NCI-H1694 treated with DMSO at 0.1 percent for 48 hours (cell line): ENCODE measurements at regions not wholly inside any gene's neighbourhood (a gene's known extent, or its start where the extent isn't known, plus 50 kb on each side); places are given as distances from the start of the nearest gene placed in this dataset.

Source experiments
- DNase-seq: peaks from one replicate; lab custom pipeline; 2025; lab: John Stamatoyannopoulos, UW

DNA sequence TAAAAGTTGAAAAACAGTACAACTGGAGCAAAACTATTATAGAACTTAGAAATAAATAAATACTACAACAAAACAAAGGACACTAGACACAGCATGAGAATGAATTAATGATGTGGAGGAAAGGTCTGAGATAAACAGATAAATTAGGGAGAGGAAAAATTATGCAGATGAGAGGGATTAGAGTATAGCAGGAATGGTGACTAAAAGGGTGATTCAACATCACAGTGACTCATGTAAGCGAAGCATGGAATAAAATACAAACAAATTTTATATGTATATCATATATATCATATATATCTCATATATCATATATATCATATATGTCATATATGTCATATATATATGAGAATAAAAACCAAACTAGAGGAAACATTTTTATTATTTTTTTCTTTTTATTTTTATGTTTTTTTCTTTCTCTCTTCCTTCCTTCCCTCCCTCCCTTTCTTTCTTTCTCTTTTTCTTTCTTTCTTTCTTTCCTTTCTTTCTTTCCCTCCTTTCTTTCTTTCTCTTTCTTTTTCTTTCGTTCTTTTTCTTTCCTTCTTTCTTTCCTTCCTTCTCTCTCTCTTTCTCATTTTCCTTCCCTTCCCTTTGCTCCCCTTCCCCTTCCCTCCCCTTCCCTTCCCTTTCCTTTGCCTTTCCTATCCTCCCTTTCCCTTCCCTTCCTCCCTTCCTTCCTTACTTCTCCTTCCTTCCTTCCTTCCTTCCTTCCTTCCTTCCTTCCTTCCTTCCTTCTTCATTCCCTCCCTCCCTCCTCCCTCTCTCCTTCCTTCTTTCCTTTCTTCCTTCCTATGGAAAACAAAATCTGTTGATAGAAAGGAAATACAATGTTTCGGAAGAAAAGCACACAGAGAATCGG lies 1014.6 kb downstream of the GRIK2 start:
- no peak for DNase-seq

DNA sequence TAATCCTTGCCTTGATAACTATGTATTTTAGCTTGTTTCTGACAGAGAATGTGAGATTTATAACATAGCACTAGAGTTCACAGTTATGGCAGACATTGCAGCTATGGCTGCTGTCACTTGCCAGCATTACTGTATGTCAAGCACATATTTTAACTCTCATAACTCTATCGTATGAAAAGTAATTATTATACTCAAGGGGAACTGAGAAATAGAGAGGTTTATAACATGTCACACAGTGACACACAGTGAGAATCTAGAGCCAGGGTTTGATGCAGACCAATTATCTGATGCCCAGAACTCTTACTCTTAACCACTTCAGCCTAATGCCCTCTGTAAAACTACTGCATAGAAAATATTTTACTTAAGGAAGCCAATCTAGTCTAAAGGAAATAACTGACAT lies 1012.4 kb downstream of the GRIK2 start:
- DNase-seq, result no peak

DNA sequence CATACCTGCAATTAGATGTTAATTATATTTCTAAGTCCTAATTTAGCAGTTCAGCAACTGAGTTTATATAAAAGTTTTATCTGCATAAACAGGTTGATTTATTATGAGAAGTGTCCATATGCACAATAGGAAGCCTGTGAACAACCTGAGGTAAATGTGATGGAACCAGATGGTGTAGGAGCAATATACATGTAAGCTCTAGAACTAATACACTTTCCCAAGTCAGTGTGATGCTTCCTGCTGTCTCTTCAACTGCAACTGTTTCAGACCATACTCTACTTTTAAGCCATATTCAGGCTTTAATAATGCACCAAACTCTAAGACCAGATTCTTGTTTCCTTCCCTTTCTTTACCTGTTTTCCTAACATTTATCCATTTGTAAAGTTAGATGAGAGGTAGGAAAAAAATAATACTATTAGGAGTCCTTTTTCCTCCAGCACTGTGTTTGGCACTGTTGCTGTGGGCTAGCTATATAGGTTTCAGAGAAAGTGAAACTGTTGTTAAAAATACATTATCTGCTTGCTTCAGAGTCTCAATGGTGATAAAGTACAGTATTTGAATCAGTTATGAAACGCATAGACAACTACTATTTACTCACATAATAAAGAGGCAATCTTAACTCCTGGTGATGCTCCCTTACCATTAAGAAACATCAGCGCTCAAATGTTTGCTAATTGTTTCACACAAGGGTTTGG lies 1009.3 kb downstream of the GRIK2 start:
- DNase-seq, result peak; percentile 79

DNA sequence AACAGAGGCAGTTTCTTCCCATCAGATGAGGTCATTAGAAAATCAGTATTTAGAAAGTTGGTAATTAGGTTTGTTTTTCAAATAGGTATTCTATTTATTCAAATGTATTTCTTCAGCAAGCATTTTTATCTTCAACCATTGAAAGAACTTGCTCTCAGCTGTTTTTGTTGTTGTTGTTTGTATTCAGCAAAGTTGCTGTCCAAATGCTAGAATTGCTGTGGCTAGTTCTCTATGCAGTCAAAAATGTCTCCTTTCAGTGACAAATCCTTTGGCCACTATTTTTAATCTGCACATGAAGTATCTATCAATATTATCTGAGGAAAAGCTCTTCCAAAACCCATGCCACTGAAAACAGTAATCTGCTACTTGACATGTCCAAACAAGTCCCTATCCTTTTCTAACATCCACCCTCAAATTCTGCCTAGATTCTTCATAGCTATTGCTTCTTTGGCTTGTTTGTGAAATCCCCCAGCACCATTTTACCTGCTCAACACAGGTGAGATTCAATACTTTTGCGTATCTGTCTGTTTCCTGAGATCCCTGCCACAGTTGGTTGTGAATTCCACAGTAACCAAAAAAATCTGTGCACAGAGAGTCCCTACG lies 1005.4 kb downstream of the GRIK2 start:
- no peak for DNase-seq

DNA sequence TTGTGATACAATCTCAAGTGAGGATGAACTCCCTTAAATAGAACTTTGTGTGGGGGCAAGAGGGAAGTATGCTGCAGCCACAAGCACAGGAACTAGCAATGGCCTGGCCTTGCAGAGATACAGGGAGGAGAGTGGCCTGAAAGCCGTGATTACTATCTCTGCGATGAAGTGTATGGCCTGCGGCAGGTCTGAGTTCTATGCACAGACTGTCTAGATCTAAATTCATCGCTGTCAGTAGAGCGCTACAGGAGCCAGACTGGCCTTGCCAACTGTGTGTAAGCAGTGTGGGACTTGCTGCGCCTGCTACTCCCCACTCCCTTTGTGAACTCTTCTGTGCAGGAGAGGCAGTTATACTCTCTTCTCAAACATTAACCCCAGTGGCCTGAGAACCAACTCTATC lies 997.0 kb downstream of the GRIK2 start:
- DNase-seq, result no peak

DNA sequence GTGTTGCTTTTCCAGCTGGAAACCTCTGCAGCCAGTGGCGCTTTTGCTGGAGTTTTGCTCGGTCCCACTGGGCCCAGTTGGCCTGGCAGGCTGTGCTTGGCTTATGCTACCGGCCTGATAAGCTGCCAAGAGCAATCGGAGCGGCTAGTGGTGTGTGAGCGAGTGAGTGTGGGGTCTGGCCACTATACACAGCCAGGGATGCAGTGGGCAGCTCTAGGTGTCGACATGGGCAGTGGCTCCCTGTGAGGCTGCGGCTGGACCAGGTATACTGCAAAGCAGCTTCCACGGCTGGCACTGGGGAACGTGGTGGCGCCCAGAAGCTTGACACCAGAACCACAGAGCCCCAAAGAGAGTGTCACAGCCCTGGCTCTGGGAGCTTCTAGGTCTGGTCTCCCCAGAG lies 996.5 kb downstream of the GRIK2 start:
- no peak for DNase-seq

DNA sequence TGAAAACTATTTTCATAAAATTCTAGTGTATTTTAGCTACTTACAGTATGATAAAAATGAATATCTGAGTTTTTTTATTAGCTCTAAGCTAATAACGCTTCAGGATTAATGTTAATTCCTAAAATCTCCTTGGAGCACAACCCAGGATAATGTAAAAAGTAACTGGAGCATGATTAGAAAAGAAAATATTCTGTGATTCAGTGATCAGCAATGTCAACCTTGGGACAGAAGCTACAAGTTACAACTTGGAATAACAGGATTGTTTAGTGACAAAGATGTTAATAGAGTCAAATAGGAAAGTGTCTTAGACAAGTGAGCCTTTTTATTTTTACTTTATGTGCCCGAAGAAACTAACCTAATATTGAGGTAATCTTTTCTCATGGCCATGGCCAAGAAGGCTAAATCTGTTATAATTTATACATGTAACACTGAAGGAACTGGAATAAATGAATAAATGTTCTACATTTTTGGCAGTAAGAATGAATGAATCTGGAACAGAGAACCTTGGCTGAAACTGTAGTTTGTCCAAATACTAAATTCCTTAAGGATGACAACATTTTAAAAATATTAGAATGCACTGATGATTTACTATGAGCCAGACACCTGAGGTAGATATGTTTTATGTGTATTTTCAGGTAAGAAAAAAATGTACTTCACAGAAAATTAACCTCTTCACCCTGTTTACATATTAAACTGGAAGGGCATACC lies 994.0 kb downstream of the GRIK2 start:
- no peak for DNase-seq

DNA sequence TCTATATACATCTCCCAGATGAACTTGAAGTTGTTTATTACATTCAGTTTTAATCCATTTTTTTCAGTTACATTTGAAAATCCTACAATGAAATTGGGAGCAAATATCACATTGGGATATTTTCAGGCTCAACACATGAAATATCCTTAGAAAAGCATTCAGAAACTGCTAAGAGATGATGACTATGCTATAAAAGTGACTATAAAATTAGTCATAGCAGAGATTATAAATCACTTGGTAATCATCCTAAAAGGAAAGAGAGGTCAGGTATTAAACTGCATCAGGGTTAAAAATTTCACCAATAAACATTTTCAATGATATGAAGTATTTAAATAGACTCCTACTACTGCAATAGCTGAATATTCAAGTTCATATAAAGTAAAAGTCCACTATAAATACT lies 987.7 kb downstream of the GRIK2 start:
- DNase-seq, result no peak

DNA sequence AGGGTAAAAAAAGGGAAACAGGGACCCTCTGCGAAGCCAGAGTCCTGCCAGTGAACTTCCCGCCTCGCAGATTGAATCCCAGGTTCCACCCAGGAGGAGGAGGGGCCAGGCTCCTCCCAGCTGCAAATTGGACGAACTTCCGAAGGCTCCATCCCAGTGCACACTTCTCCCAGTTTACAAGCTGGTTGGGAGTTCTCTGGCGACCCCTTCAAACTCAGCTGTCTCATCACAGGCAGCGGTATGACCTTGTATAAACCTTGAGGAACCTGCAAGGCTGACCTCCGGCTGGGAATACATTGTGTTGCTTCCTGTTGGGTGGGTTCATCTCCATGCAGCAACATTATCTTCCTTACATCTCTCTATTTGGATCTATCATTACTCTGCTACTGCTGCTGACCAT lies 962.7 kb downstream of the GRIK2 start:
- no peak for DNase-seq

DNA sequence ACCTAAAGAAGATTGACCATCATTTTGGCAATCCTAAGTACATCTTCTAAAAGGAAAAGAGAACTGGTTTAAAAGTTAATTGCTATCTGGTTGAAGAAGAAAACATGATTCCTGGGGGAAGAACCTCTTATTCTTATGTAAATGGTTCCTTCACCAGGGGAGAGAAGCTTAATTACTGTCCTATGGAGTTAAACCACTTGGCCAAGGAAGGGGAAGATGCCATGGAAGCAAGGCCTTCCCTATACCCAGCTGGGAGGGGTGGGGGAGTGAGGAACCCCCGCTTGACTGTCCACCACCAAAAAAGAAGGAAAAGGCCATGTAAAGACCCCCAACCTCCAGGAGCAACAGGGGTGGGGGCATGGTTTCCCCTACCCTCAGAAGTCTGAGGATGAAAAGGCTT lies 962.1 kb downstream of the GRIK2 start:
- DNase-seq, result no peak

DNA sequence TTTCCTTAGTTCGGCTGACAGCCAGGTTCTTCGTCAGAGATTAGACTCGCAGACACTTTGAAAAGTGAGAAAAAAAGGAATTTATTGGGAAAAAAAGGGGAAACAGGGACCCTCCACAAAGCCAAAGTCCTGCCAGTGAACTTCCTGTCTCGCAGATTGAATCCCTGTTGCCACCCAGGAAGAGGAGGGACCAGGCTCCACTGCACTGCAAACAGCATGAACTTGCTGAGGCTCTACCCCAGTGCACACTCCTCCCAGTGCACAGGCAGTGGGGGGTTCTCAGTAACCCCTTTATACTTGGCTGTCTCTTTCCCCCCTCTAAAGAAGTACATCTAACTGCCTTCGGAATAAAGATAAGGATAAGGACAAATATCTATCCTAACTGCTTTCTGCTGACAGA lies 959.0 kb downstream of the GRIK2 start:
- DNase-seq, result no peak

DNA sequence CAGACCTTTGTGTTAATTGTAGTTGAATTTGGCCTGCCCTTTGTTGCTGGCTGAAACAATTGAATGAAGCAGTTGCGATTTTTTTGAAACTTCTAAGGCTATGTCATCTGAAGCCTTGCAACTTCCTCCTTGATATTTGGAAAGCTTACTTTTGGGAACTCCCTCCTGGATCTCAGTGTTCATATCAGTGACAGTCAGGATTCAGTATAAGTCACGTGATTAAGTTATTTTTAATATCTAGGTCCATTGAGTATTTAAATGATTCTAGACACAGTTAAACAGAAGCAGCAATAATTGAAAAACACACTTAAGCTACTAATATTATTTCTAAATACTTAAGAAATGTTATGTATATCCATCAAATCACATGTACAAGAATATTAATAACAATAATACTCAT lies 951.3 kb downstream of the GRIK2 start:
- DNase-seq, result no peak

DNA sequence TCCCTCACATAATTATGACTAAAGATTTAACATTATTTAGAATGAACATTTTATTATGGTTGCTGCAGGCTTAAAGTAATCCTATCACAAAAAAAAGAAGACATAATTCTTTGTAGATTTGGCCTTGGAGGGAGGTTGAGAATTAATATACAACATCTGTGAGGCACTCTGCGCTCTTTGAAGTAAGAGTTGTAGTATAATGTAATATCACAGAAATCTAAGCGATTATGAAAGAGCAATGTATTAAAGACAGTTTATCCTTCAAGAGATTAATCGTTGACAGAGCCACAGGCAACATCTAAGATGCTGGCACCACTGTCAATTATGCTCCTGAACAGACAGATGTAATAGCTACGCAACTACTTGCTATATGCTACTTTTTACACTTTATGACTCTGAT lies 946.8 kb downstream of the GRIK2 start:
- no peak for DNase-seq

DNA sequence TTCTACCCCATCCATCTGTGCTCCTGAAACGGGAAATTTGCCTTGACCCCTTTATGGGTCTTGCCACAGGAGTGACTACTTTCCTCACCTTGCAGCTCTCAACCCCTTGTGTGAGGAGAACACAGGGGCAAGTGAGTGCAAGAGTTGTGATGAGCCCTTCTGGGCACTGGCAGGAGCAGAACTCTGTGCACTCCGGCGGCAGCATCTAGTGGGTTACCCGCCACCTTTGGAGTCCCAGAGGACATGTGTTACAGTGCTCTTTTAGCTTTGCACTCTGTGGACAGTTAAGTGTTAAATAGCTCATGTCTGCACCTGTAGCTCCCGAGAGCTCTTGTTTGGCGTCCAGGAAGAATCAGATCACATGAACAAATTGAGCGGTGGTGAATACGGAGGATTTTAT lies 940.2 kb downstream of the GRIK2 start:
- no peak for DNase-seq

DNA sequence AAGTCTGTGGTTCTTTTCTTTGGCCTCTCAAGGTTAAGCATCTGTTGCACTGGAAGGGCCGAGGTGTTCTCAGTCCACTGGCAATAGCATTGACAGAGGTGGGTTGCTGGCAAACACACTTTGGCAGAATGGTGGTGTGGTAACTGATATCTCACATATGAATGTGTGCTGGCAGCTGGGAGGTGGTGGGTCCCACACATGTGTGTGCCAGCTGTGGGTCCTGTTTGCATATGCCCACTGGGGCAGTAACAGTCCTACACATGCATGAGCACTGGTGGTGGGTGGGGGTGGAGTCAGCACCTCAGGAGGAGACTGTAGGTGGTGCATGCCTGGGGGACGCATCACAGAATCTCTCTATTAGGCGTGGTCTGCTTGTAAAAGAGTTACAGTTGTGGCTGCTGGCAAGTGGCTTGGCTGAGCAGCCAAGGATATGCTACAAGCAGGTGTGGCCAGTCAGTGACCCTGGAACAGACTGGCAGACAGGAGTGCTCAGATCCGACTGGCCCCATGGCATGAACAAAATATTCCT lies 934.3 kb downstream of the GRIK2 start:
- DNase-seq, result no peak

DNA sequence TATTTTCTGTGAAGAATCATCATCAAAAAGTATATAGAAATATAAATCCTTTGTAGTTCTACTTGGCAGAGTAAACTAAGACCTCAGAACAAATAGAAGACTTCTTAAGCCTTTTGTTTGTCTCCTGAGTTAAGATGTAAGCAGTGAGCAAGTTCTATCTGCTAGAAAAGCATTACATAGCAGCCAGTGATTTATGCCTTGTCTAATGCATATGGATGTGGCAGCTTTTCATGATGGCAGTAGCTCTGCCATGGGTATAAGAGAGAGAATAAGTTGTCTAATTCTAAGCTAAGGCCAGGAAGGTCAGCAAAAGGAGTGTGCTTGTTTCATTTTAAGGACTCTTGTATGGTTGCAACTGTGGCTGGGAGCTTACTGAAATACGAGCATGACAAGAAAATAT lies 920.2 kb downstream of the GRIK2 start:
- no peak for DNase-seq

DNA sequence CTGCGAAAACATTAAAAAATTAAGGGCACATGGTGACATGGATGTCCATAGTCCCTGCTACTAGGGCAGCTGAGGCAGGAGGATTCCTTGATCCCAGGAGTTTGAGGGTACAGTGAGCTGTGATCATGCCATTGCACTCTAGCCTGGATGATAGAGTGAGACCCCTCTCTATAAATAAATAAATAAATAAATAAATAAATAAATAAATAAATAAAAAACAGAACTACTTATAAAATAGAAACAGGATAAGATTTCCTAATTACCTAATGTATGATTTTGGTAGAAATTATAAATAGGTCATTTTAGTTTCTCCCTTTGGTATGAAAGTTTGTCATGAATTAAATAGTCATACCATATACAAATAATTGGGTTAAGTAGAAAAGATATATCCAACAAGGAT lies 916.2 kb downstream of the GRIK2 start:
- DNase-seq, result no peak

DNA sequence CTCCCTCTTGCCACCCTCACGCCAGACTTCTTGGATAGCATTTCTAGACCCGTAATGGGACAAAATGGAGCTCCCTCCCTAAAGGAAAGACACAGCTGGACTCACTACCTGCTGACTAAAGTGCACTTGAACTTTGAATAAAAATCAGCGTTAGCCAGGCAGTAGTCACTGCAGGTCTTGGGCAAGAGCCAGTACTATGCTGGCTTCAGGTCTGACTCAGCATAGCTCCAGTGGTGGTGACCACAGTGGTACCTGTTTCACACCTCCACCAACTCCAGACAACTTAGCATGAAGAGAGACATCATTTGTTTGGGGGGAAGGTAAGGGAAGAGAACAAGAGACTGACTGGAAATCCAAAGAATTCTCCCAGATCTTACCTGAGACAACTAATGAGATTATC lies 906.8 kb downstream of the GRIK2 start:
- no peak for DNase-seq

DNA sequence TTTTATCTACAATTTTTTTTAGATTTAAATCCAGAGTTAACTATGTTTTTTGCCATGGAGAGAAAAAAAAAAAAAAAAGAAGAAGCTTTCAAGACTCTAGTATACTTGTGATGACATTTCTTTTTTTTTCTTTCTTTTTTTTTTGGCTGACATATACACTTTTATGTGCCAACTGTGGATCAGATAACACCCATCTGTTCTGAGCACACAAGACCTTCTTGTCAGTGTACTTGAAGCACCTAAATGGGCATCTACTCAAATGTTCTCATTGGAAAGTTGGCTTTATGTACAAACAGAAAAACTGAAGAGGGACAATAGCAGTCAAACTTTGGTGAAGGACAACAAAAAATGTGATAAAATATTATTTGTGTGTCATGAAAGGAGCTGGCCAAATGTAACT lies 904.5 kb downstream of the GRIK2 start:
- DNase-seq, result no peak
